ENCODE measurements at regions not wholly inside any gene's neighbourhood (a gene's known extent, or its start where the extent isn't known, plus 50 kb on each side); places are given as distances from the start of the nearest gene placed in this dataset.

GRCh38 chr12:33313476-33313875 is 126.1 kb downstream of the SYT10 start:
- Histone ChIP-seq H3K4me1 (ENCODE audit: low read length) (no peaks in the 10 kb centered on the region), H3K4me2 (ENCODE audit: low read length) (no peak overlapping the region), H2AFZ (ENCODE audit: low read depth, low read length) (no peak overlapping the region), H4K20me1 (ENCODE audit: insufficient read depth, low read length) (no peaks in the 10 kb centered on the region), H3K4me3 (ENCODE audit: low read length) (no peak overlapping the region), H3K27me3 (ENCODE audit: low read depth, low read length) (no peaks in the 10 kb centered on the region), H3K9me3 (ENCODE audit: insufficient read depth, low read length) (no peaks in the 10 kb centered on the region), H3K36me3 (replicated peaks; ENCODE audit: low read depth, low read length) (no peaks in the 10 kb centered on the region), H3K79me2 (ENCODE audit: low read length) (no peaks in the 10 kb centered on the region), H3K9ac (ENCODE audit: low read length) (no peak overlapping the region), H3K27ac (ENCODE audit: low read length) (no peak overlapping the region)
- TF ChIP-seq CTCF (IDR thresholded peaks at IDR 0.05; ENCODE audit: low read depth, low read length): no peak
- TF ChIP-seq EZH2phosphoT487 (IDR thresholded peaks at IDR 0.05; ENCODE audit: low read depth): no peak

- H3K27me3 ChIP-seq (ENCODE audit: low read depth, low read length): no peaks in the 10 kb centered on the region
- TF ChIP-seq EZH2phosphoT487 (IDR thresholded peaks at IDR 0.05; ENCODE audit: low read depth) (no peak), CTCF (IDR thresholded peaks at IDR 0.05; ENCODE audit: low read depth, low read length) (no peak)
- H3K79me2 ChIP-seq (ENCODE audit: low read length): no peaks in the 10 kb centered on the region
- no peaks in the 10 kb centered on the region for H3K4me1 ChIP-seq (ENCODE audit: low read length)
- no peak overlapping the region for H3K27ac ChIP-seq (ENCODE audit: low read length)
- no peak overlapping the region for H3K4me2 ChIP-seq (ENCODE audit: low read length)
- H3K4me3 ChIP-seq (ENCODE audit: low read length): no peak overlapping the region
- no peaks in the 10 kb centered on the region for H3K9me3 ChIP-seq (ENCODE audit: insufficient read depth, low read length)
- H2AFZ ChIP-seq (ENCODE audit: low read depth, low read length): no peak overlapping the region
- no peaks in the 10 kb centered on the region for H4K20me1 ChIP-seq (ENCODE audit: insufficient read depth, low read length)
- no peak overlapping the region for H3K9ac ChIP-seq (ENCODE audit: low read length)
- no peaks in the 10 kb centered on the region for H3K36me3 ChIP-seq (replicated peaks; ENCODE audit: low read depth, low read length)
Measured at GRCh38 chr12:33310471-33310870, 129.1 kb downstream of the SYT10 start.

GRCh38 chr12:33304176-33304575 is 135.4 kb downstream of the SYT10 start:
- TF ChIP-seq CTCF (IDR thresholded peaks at IDR 0.05; ENCODE audit: low read depth, low read length): no peak
- TF ChIP-seq EZH2phosphoT487 (IDR thresholded peaks at IDR 0.05; ENCODE audit: low read depth): no peak
- Histone ChIP-seq H3K9ac (ENCODE audit: low read length) (no peak overlapping the region), H2AFZ (ENCODE audit: low read depth, low read length) (no peak overlapping the region), H3K27ac (ENCODE audit: low read length) (no peak overlapping the region), H3K4me2 (ENCODE audit: low read length) (no peak overlapping the region), H3K9me3 (ENCODE audit: insufficient read depth, low read length) (no peaks in the 10 kb centered on the region), H3K4me3 (ENCODE audit: low read length) (no peak overlapping the region), H3K79me2 (ENCODE audit: low read length) (no peaks in the 10 kb centered on the region), H4K20me1 (ENCODE audit: insufficient read depth, low read length) (no peaks in the 10 kb centered on the region), H3K36me3 (replicated peaks; ENCODE audit: low read depth, low read length) (no peaks in the 10 kb centered on the region), H3K4me1 (ENCODE audit: low read length) (no peaks in the 10 kb centered on the region), H3K27me3 (ENCODE audit: low read depth, low read length) (no peaks in the 10 kb centered on the region)

- Histone ChIP-seq H3K9ac (ENCODE audit: low read length) (no peak overlapping the region), H3K27me3 (ENCODE audit: low read depth, low read length) (no peaks in the 10 kb centered on the region), H3K4me2 (ENCODE audit: low read length) (no peak overlapping the region), H3K4me3 (ENCODE audit: low read length) (no peak overlapping the region), H3K4me1 (ENCODE audit: low read length) (no peaks in the 10 kb centered on the region), H3K36me3 (replicated peaks; ENCODE audit: low read depth, low read length) (no peaks in the 10 kb centered on the region), H3K9me3 (ENCODE audit: insufficient read depth, low read length) (no peaks in the 10 kb centered on the region), H2AFZ (ENCODE audit: low read depth, low read length) (no peak overlapping the region), H3K27ac (ENCODE audit: low read length) (no peak overlapping the region), H4K20me1 (ENCODE audit: insufficient read depth, low read length) (no peaks in the 10 kb centered on the region), H3K79me2 (ENCODE audit: low read length) (no peaks in the 10 kb centered on the region)
- TF ChIP-seq EZH2phosphoT487 (IDR thresholded peaks at IDR 0.05; ENCODE audit: low read depth) (no peak), CTCF (IDR thresholded peaks at IDR 0.05; ENCODE audit: low read depth, low read length) (no peak)
Measured at GRCh38 chr12:33296529-33296928, 143.1 kb downstream of the SYT10 start.
